VCaP (cell line): ENCODE measurements at regions not wholly inside any gene's neighbourhood (a gene's known extent, or its start where the extent isn't known, plus 50 kb on each side); places are given as distances from the start of the nearest gene placed in this dataset.

Experiments
- H3K27ac ChIP-seq: fragments of 450-650 bp; 2 replicates; pipeline ENCODE4 v1.5.1; 2017
- CTCF ChIP-seq: fragments of 450-650 bp; conservative IDR thresholded peaks from 2 replicates; pipeline ENCODE4 v1.5.1; 2017; ENCODE audit warnings: mild to moderate bottlenecking, moderate library complexity

- no peak for TF ChIP-seq CTCF
- H3K27ac ChIP-seq, result no peak overlapping the region
Measured at GRCh38 chr5:2006971-2007291, 124.2 kb upstream of the IRX4 start.

DNA sequence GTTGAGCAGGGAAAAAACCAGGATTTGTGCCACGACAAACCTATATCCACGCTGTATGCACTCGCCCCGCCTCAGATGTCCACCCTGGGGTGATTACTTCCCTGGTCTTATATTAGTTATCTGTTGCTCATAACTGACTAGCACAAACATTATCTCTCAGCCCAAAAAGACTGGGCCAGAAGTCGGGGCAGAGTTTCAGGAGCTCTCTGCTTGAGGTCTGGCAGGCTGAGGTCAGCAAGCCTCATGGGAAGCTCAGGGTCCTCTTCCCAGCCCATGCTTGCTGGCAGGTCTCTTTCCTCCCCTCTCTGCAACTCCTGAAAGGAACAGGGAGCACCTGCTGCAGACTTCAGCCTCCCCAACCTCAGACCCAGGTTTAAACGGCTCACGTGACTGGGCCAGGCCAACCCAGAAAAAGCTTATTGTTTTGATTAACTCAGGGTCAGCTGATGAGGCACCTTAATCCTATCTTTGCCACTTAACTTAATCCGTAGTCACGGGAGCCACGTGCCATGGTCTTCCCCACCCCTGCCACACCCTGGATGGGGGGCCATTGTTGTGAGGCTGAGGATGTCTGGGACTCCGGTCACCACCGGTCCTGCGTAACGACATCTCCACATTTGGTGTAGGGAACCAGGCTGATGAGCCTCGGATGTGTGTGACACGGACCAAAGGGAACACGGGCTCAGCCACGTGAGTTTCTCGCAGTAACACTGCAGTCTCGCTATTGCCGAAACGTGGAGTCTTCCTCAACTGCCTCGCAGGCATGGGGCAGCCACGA, 123.7 kb upstream of the IRX4 start:
- no peak for TF ChIP-seq CTCF
- H3K27ac ChIP-seq, result no peak overlapping the region

- TF ChIP-seq CTCF, result no peak
- H3K27ac ChIP-seq, result no peak overlapping the region
Measured at GRCh38 chr5:2005101-2006041, 122.6 kb upstream of the IRX4 start.

DNA sequence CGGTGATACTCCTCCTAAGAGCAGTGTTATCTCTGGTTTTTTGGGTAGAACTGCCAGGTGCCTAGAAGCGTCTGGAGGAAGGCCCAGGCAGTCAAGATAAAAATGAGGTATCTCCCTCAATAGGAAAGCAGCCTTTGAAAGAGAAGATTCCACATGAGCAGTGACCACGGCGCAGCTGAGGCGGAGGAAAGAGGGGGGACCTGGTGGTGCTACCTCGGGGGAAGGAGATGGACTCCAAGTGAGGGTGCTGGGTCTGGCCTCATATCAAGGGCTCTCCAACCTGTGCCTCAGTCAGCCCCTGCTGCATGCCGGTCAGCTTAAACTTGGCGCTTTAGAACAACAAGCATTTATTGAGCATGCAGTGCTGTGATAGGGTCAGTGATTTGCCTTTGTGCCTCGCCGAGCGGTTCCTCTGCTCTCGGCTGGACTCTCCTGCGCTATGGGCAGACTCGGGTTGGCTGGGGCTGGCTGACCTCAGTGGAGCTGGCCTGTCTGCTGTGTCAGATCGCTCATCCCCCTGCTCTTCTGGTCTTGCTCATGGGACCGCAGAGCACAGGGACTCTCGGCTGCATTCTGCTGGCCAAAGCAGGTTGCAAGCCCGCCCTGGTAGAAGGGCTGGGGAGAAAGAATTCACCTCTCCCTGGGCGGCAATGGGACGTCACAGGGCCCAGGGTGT, 121.1 kb upstream of the IRX4 start:
- no peak overlapping the region for H3K27ac ChIP-seq
- no peak for TF ChIP-seq CTCF

- TF ChIP-seq CTCF, result no peak
- H3K27ac ChIP-seq, result no peak overlapping the region
Measured at GRCh38 chr5:2003206-2003605, 120.5 kb upstream of the IRX4 start.

GRCh38 chr5:2001300-2001699, 118.6 kb upstream of the IRX4 start:
- no peak overlapping the region for H3K27ac ChIP-seq
- no peak for TF ChIP-seq CTCF

GRCh38 chr5:2000591-2000990, 117.9 kb upstream of the IRX4 start:
- H3K27ac ChIP-seq, result no peak overlapping the region
- no peak for TF ChIP-seq CTCF
